ENCODE measurements at regions not wholly inside any gene's neighbourhood (a gene's known extent, or its start where the extent isn't known, plus 50 kb on each side); places are given as distances from the start of the nearest gene placed in this dataset.

- POLR2A ChIA-PET: no interaction called here
- CTCF ChIA-PET: no interaction called here
- Histone ChIP-seq H3K4me3 (ENCODE audit: low read depth, low read length) (no peak overlapping the region), H3K27ac (ENCODE audit: low read depth, low read length) (no peak overlapping the region), H3K27me3 (ENCODE audit: control insufficient read depth, insufficient read depth, low read length) (no peaks in the 10 kb centered on the region), H3K9me3 (ENCODE audit: control insufficient read depth, insufficient read depth, low read length) (peaks cover 24% of the 10 kb centered on the region)
- no peak for DNase-seq (ENCODE audit: low read depth, low spot score)
- TF ChIP-seq CTCF (IDR thresholded peaks at IDR 0.05; ENCODE audit: low read depth, low read length): no peak
Measured at GRCh38 chr10:121070275-121071070, 219.3 kb downstream of the WDR11 start.

- Histone ChIP-seq H3K9me3 (ENCODE audit: control insufficient read depth, insufficient read depth, low read length) (peaks cover 36% of the 10 kb centered on the region), H3K27me3 (ENCODE audit: control insufficient read depth, insufficient read depth, low read length) (no peaks in the 10 kb centered on the region), H3K4me3 (ENCODE audit: low read depth, low read length) (no peak overlapping the region), H3K27ac (ENCODE audit: low read depth, low read length) (no peak overlapping the region)
- ChIA-PET POLR2A (no interaction called here), CTCF (no interaction called here)
- DNase-seq (ENCODE audit: low read depth, low spot score): no peak
- TF ChIP-seq CTCF (IDR thresholded peaks at IDR 0.05; ENCODE audit: low read depth, low read length): no peak
Measured at GRCh38 chr10:121071901-121072300, 220.7 kb downstream of the WDR11 start.

- ChIA-PET POLR2A (no interaction called here), CTCF (no interaction called here)
- no peak for DNase-seq (ENCODE audit: low read depth, low spot score)
- Histone ChIP-seq H3K9me3 (ENCODE audit: control insufficient read depth, insufficient read depth, low read length) (peaks cover 48% of the 10 kb centered on the region), H3K27me3 (ENCODE audit: control insufficient read depth, insufficient read depth, low read length) (no peaks in the 10 kb centered on the region), H3K27ac (ENCODE audit: low read depth, low read length) (no peak overlapping the region), H3K4me3 (ENCODE audit: low read depth, low read length) (no peak overlapping the region)
- no peak for TF ChIP-seq CTCF (IDR thresholded peaks at IDR 0.05; ENCODE audit: low read depth, low read length)
Measured at GRCh38 chr10:121073728-121074127, 222.6 kb downstream of the WDR11 start.

GRCh38 chr10:121076776-121077715 lies 225.9 kb downstream of the WDR11 start:
- H3K9me3 ChIP-seq (ENCODE audit: control insufficient read depth, insufficient read depth, low read length): peaks cover 54% of the 10 kb centered on the region
- no peaks in the 10 kb centered on the region for H3K27me3 ChIP-seq (ENCODE audit: control insufficient read depth, insufficient read depth, low read length)
- TF ChIP-seq CTCF (IDR thresholded peaks at IDR 0.05; ENCODE audit: low read depth, low read length): no peak
- ChIA-PET POLR2A (no interaction called here), CTCF (no interaction called here)
- no peak overlapping the region for H3K27ac ChIP-seq (ENCODE audit: low read depth, low read length)
- DNase-seq (ENCODE audit: low read depth, low spot score): no peak
- H3K4me3 ChIP-seq (ENCODE audit: low read depth, low read length): no peak overlapping the region

- CTCF ChIA-PET: no interaction called here
- Histone ChIP-seq H3K27me3 (ENCODE audit: control insufficient read depth, insufficient read depth, low read length) (no peaks in the 10 kb centered on the region), H3K27ac (ENCODE audit: low read depth, low read length) (no peak overlapping the region), H3K4me3 (ENCODE audit: low read depth, low read length) (no peak overlapping the region), H3K9me3 (ENCODE audit: control insufficient read depth, insufficient read depth, low read length) (peaks cover 54% of the 10 kb centered on the region)
- POLR2A ChIA-PET: no interaction called here
- DNase-seq (ENCODE audit: low read depth, low spot score): no peak
- no peak for TF ChIP-seq CTCF (IDR thresholded peaks at IDR 0.05; ENCODE audit: low read depth, low read length)
Measured at GRCh38 chr10:121078036-121078435, 226.9 kb downstream of the WDR11 start.
